Hematopoietic multipotent progenitor cell treated with erythropoietin and hydrocortisone succinate and interleukin-3 and kit ligand, for 8 days (in vitro differentiated cells): ENCODE measurements at regions not wholly inside any gene's neighbourhood (a gene's known extent, or its start where the extent isn't known, plus 50 kb on each side); places are given as distances from the start of the nearest gene placed in this dataset.

Experiments used
- DNase-seq: peaks from one replicate; pipeline ENCODE4 v3.0.0-alpha.2; 2015

DNA sequence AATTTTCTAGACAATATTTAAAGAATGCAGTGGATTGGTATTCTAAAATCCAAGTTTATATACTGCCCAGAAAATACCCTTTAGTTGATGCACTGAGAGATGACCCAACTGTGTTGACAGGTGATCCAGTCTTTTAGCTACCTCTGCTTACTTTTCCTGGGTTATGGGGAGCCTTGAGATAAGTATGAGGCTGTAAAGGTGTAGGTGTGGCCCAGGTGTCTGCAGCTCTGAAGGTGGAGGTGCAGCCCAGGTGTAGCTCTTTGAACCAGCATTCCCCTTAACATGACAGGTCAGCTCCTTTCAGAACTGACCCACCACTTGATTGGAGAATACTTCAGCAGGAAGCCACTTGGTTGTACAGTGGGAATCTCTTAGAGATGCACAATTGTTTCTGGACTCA is 62.3 kb upstream of the ACSL3 start:
- no peak for DNase-seq

DNA sequence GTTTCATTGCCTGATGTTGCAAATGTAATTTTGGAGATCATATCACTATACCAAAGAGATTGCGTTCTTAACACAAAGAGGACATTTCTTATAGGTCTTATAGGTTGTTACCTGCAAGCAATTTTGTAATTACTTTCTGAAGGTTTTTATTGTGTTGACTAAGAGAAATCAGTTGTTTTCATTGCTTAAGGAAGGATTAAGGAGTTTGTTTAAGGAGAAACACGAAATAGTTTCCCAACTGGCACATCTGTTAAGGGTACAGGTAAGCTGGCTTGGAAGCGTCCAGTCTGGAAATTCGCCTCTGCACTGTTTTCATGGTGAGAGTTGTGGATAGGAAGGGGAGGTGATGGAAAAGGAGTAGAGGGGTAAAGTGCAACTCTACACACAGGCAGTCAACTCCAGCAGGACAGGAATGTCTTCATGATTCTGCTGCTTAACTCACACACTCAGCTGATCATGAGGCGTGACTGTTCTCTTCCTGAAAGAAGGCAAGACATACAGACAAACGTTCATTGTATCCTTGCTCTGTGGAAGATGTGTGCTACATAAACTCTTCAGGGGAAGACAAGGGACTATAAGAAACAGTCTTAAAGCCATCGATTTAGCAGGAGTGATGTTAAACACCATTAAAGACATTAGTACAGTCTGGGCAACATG is 61.4 kb upstream of the ACSL3 start:
- no peak for DNase-seq

DNA sequence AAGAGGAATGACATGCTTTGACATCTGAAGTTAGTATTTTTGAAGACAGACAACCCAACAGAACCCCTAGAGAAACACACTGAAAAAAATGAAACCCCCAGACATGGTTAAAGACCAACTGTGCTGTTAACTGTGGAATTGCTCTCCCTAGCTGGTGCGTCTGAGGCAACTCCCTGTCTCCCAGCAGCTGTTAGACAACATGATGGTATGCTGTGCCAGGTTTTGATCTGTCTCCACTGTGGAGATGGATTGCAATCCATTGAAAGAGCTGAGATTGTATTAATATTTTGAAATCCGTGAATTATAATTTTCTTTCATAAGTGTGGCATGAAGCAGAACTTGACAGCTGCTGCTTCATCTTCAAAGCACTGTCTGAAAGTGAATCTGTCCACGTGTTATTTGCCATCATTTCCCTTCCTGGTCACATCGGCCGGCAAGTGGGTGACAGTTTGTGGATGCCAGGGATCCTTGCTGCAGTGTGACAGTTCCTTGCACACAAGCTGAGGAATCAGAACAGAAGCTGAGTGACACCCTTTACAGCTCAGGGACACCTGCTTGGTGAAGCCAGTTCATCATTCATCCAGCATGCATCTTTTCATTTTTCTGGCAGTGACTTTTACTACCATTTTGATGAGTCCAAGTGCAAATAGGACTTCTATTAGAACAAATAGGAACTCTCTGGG is 58.2 kb upstream of the ACSL3 start:
- DNase-seq, result no peak

DNA sequence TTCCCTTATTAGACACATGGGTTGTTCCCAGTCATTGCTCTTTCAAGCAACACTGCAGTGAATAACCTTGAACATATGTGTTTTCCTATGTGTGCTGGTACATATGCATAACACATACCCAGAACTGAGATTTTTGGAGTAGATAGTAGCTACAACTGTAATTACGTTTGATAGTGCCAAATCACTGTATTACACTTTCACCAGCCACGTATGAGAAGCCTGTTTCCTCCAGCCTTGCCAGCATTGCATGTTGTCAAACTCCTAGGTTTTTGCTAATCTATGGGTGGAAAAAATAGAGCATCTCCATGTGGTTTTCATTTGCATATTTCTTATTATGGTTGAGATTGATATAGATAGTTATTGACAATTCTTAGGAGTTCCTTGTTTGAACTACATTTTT is 56.5 kb upstream of the ACSL3 start:
- no peak for DNase-seq

DNA sequence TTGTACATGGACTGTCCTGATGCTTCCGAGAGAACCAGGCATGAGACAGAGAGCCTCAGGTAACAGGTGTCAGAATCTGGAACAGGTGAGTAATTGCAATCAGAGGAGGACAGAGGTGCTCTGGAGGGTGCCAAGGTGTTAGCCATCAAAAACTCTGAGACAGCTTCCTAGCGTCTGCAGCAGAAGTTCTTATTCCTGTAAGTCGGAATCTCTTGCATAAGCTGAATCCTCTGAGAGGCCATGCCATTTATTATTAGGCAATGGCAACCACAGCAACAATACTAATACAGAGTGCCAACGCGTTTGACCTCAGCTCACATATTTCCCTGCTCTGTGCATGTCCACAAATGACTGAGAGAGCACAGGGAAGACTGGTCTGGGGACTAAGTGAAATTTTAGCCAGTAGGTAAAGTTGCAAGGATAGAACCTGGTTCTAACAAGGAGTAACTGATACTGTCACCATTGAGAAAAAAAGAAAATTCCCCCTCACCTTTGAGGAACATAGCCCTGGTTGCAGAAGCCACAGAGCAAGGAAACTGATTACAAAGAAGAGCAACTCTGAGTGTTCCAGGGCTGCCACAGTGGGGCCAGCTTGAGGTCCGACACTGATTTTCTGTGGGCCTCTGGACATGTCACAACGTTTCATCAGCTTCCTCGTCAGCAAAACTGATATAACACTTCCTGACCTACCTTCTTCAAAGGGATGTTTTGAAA is 55.1 kb upstream of the ACSL3 start:
- no peak for DNase-seq

GRCh38 chr2:222806526-222807137 is 54.2 kb upstream of the ACSL3 start:
- DNase-seq, result no peak

DNA sequence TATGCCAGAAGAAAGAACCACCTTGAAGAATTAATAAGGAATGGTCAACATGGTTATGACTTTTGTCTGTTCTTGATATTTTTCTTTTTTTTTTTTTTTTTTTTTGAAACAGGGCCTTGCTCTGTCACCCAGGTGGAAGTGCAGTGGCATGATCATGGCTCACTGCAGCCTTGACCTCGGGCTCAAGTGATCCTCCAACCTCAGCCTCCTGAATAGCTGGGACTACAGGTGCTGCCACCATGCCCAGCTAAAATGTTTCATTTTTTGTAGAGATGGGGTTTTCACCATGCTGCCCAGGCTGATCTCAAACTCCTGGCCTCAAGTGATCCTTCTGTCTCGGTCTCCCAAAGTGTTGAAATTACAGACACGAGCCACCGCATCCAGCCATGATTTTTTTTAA is 53.4 kb upstream of the ACSL3 start:
- DNase-seq, result no peak

GRCh38 chr2:222809582-222809981 is 51.3 kb upstream of the ACSL3 start:
- no peak for DNase-seq

- DNase-seq, result no peak
Measured at GRCh38 chr2:222810044-222810443, 50.8 kb upstream of the ACSL3 start.
